ENCODE measurements at regions not wholly inside any gene's neighbourhood (a gene's known extent, or its start where the extent isn't known, plus 50 kb on each side); places are given as distances from the start of the nearest gene placed in this dataset.

DNA sequence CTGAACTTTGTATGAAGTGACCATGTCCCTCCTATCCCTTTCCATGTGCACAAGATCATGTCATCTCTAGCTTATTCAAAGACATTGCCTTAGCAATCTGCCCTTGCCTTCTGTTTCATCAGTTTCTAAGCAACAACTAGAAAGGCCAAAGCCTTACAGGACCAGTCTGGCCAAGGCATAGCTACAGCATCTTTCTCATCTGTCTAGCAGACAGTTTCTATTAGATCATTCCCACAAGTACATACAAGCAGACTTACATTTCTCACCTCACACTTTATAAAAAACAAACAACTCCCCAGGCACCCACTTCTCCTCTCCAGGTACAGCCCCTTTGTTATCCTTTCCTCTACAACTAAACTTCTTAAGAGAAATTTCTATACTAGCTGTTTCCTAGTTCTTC is 188.7 kb upstream of the AADAT start:
- no peak for DNase-seq (ENCODE audit: extremely low read depth, low read depth)
- TF ChIP-seq, protein P1, sequence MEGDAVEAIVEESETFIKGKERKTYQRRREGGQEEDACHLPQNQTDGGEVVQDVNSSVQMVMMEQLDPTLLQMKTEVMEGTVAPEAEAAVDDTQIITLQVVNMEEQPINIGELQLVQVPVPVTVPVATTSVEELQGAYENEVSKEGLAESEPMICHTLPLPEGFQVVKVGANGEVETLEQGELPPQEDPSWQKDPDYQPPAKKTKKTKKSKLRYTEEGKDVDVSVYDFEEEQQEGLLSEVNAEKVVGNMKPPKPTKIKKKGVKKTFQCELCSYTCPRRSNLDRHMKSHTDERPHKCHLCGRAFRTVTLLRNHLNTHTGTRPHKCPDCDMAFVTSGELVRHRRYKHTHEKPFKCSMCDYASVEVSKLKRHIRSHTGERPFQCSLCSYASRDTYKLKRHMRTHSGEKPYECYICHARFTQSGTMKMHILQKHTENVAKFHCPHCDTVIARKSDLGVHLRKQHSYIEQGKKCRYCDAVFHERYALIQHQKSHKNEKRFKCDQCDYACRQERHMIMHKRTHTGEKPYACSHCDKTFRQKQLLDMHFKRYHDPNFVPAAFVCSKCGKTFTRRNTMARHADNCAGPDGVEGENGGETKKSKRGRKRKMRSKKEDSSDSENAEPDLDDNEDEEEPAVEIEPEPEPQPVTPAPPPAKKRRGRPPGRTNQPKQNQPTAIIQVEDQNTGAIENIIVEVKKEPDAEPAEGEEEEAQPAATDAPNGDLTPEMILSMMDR (IDR thresholded peaks at IDR 0.05; ENCODE audit: low read depth, low read length): no peak

DNA sequence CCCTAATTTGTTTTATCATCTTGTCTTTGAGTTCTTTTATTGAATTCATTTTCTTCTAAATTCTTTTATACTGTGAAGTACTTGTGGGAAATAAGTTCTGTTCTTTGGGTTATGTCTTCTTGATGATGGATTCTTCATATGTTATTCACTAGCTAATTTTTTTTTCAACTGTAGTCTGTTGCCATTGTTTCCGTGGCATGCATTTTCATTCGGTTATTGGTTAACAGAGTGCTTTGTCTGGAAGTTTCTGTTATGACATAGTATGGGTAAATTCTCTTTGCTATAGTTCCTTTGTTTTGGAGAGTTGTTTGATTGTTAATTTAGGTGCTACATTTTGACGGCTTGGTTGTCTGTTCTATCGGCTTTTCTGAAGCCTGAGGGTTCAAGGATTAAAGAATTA is 184.9 kb upstream of the AADAT start:
- TF ChIP-seq, protein P1 (IDR thresholded peaks at IDR 0.05; ENCODE audit: low read depth, low read length): no peak

DNA sequence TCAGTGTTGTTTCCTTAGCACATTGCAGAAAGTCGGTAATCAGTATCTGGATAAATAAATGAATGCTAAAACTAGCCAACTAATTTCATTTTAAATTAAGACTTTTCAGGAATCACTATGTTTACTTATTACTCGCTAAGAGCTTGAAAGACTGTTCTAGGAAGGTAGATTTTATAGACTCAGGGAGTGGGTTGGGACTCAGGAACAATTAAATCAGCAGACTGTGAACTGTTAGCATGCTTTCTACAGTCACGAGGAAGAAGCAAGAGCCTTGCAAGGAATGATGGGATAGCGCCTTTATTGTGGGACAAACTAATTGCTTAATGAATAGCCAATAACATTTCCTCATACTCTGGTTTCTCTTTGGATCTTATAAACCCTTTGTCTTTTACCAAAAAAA is 183.2 kb upstream of the AADAT start:
- TF ChIP-seq, protein P1 (IDR thresholded peaks at IDR 0.05; ENCODE audit: low read depth, low read length): no peak
- DNase-seq (ENCODE audit: extremely low read depth, low read depth): no peak

More for the DNA sequence above, 184.9 kb upstream of the AADAT start:
- DNase-seq (ENCODE audit: extremely low read depth, low read depth): no peak

DNA sequence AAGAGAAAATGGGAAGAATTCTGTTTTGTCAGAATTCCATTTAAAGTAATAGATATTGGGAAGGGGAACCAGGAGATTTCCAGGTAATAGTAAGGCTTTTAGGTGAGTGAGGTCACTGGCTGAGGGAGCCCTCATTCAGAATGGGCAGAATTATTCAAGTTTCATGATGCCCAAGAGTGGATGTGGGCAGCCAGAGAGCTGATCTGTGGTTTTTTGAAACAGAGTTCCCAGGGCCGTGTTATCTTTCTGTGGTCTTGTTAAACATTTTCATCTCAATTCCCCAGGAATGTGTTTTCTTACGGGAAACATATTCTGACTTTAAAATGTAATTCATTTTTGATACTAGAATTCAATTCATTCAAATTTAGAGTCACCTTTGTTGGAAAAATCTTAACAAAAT is 182.0 kb upstream of the AADAT start:
- TF ChIP-seq, protein P1 (IDR thresholded peaks at IDR 0.05; ENCODE audit: low read depth, low read length): no peak

DNA sequence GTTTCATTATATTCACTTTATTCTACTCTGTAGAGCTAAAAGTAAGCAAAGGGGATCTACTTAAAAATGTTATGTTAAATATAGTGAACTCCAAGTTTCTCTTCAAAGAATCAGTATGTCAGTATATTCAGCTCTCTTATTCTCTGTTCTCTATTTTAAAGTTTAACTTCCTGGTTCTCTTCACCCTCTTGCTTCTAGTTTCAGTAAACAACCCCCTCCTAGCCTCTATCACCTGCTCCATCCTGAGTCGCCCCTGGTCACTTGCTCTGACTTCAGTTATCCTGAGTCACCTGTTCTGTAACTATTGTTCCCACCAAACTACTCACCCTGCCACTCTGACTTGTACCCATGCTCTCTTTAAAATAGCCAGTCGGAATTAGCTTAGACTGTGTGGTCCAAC is 180.9 kb upstream of the AADAT start:
- no peak for DNase-seq (ENCODE audit: extremely low read depth, low read depth)
- TF ChIP-seq, protein P1 (IDR thresholded peaks at IDR 0.05; ENCODE audit: low read depth, low read length): no peak

More for the DNA sequence above, 182.0 kb upstream of the AADAT start:
- DNase-seq (ENCODE audit: extremely low read depth, low read depth): no peak

DNA sequence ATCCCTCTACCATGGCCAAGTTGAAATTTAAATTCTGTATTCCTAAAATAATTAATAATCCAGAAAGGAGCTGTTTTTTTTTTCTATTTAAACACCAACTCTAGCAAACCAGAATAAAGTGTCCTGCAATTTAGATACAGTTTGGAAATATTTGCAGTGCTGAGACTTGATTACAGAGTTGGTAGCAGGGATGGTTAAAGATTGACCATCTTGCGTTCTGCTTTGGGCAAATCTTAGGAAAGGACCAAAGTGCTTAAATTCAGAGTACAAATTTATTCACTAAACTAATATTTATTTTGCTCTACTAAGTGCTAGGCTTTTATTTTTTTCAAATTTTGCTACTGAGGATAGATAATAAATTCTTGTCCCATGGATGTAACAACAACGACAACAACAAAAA is 180.2 kb upstream of the AADAT start:
- TF ChIP-seq, protein P1 (IDR thresholded peaks at IDR 0.05; ENCODE audit: low read depth, low read length): no peak
- DNase-seq (ENCODE audit: extremely low read depth, low read depth): no peak

DNA sequence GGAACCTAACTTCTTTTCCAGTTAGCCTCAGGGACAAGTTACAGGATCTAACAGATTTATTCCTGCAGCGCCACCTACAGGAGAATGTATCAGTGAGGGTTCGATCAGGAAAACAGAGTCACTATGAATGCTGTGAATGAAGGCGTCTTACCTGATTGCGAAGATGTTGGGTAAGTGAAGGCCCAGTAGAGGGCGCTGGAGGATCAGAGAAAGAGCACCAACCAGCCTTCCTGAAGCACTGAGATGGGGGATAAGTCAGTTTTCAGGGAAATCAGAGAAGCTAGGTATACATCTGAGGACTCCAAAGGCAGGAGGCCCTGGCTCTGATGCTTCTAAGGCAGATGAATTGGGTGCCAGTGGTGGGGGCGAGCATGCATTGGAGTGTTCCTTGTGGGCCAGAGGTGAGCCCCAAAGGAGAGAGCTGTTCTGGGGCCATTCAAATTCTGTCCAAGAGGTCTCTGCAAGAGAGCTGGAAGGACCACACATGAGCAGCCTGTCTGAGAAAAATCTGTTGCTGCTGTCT is 169.9 kb upstream of the AADAT start:
- TF ChIP-seq, protein P1 (IDR thresholded peaks at IDR 0.05; ENCODE audit: low read depth, low read length): peak; percentile 64
- DNase-seq (ENCODE audit: extremely low read depth, low read depth): peak; percentile 49

All from AG09319 (cell line).